ES-I3 (cell line): ENCODE measurements at regions not wholly inside any gene's neighbourhood (a gene's known extent, or its start where the extent isn't known, plus 50 kb on each side); places are given as distances from the start of the nearest gene placed in this dataset.
"Not testable (repeated sequence)": the region's sequence is repeated elsewhere in the genome, so short reads cannot be mapped to it uniquely, and the experiment has no call there.

ENCODE experiments used
- H3K36me3 ChIP-seq: 2 replicates; pipeline ENCODE4 v1.6.1; 2013; ENCODE audit warnings: mild to moderate bottlenecking, low read length, control low read depth, moderate library complexity; ENCODE audit not compliant: insufficient read depth
- H3K4me1 ChIP-seq: 2 replicates; pipeline ENCODE4 v1.6.1; 2013; ENCODE audit warnings: mild to moderate bottlenecking, control low read depth, low read length; ENCODE audit not compliant: insufficient read depth
- H3K9ac ChIP-seq: 2 replicates; pipeline ENCODE4 v1.6.1; 2013; ENCODE audit warnings: low read depth, mild to moderate bottlenecking, low read length, moderate library complexity
- H3K9me3 ChIP-seq: 2 replicates; pipeline ENCODE4 v1.6.1; 2013; ENCODE audit warnings: mild to moderate bottlenecking, low read length, moderate library complexity; ENCODE audit not compliant: control insufficient read depth, insufficient read depth

DNA sequence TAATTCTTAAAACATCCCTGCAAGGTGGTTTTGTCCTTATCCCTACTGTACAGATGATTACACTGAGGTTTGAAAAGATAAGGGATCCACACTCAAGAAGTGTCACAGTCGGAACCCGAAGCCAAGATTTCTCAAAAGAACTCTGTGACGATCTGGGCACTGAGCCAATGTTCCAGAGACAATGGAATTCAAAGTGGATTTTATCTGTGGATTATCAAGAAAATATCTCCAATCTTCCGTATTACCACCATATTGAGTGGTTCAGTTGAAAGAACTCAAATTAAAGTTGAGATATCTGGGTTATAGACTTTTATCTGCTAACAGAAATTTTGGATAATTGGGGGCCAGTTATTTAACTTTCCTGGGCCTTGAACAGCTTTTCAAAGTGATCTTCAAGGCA, 100.0 kb upstream of the GRAMD1B start:
- no peaks in the 10 kb centered on the region for H3K9me3 ChIP-seq
- H3K4me1 ChIP-seq, result no peaks in the 10 kb centered on the region
- no peaks in the 10 kb centered on the region for H3K36me3 ChIP-seq
- no peak overlapping the region for H3K9ac ChIP-seq

DNA sequence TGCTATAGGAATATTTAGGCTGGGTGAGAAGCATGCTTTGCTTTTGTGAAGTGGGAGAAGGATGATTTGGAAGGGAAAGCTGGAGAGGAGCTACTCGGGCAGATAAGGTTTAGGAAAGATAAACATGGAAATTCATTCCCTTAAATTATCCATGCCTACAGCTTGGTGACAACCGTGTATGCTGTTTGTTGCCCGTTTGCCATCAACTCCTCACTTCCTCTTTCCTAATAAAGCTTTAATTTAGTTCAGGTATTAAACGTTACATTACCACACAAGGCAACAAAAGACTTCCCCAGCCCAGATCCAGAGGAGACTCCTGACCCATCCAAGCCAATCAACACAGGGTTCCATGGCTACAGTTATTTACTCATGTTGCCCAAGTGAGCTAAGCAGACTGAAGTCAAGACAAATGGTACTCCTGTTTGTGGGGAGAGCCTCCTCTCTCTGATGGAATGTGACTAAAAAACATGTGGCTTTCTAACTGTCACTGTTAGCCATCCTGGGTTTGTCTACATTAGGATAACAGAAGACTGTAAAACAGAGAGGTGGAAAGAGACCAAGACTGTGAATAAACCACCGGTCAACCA, 101.7 kb upstream of the GRAMD1B start:
- Histone ChIP-seq H3K36me3 (no peaks in the 10 kb centered on the region), H3K9ac (no peak overlapping the region), H3K9me3 (no peaks in the 10 kb centered on the region), H3K4me1 (no peaks in the 10 kb centered on the region)

DNA sequence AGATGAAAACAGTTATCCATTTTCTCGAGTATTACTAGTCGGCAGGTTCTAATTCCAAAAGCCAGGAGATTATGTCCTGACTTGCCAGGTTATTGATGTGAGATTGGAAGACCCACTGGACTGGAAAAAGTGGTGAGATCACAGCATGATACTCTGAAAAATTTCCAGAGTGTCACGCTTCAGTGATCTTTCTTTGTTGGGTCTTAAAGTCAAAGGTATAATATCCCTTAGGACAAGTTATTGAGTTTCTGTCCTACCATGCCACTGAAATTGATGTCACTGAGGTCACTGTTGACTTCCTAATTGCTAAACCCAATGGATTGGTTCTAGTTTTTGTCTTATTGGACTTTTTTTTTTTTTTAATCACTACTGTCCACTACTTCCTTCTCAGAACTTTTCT, 104.5 kb upstream of the GRAMD1B start:
- H3K36me3 ChIP-seq, result no peaks in the 10 kb centered on the region
- no peak overlapping the region for H3K9ac ChIP-seq
- no peaks in the 10 kb centered on the region for H3K4me1 ChIP-seq
- no peaks in the 10 kb centered on the region for H3K9me3 ChIP-seq

DNA sequence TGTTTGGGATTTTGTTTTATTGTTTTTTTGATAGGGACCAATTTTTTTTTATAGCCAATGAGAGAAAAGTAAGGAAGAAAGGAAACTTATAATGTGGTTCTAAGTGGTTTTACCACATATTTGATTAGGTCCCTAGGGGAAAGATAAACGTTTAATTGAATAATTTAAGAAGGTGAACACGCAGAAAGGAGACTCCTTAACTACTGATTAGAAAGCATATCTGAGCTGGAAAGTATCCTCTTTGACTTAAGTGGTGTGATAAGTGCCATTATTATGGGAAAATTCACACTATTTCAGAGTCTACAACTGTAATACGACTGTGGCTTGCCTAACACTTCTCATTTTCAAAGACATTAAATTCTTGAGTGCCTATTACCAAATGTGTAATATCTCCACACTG, 106.5 kb upstream of the GRAMD1B start:
- Histone ChIP-seq H3K36me3 (no peaks in the 10 kb centered on the region), H3K9me3 (no peaks in the 10 kb centered on the region), H3K4me1 (no peaks in the 10 kb centered on the region), H3K9ac (no peak overlapping the region)

DNA sequence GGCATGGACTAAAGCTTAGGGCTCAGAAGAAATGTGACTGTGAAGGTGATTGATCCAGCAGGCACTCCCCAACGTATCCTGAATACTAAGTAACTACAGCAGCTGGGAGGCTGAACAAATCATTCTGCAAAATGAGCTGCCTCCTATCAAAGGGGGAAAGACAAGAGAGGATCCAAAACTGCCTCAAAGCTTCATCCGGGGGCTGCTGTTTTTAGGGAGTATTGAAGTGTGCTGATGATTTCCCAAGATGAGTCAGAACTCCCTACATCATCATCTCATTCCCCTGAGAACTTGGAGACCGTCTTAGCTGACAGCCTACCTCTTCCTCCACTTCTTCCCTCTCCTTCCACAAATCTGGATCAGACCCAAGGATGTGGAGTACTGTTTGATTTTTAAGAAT, 108.4 kb upstream of the GRAMD1B start:
- no peaks in the 10 kb centered on the region for H3K4me1 ChIP-seq
- no peaks in the 10 kb centered on the region for H3K36me3 ChIP-seq
- H3K9me3 ChIP-seq, result no peaks in the 10 kb centered on the region
- H3K9ac ChIP-seq, result no peak overlapping the region

DNA sequence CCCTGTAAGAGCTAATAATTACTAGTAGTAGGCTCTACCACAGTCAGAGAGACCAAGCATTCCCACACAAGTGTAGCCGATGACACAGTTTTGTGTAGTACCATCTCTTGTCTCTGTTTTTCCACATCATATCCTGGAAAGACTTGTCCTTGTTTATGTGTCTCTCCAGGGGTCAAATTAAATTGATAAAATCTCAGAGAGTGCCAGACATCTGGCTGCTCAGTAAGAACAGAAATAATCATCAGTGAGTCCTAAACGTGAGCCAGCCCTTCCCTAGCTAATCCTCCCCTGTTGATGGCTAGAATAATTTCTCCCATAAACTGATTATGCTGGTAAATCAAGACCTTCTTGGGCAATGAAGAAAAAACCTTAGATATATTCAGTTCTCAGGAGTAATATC, 111.4 kb upstream of the GRAMD1B start:
- peaks cover 10% of the 10 kb centered on the region; the same call in 1 of the 2 replicates for H3K4me1 ChIP-seq
- no peaks in the 10 kb centered on the region for H3K9me3 ChIP-seq
- no peaks in the 10 kb centered on the region for H3K36me3 ChIP-seq
- H3K9ac ChIP-seq, result no peak overlapping the region

DNA sequence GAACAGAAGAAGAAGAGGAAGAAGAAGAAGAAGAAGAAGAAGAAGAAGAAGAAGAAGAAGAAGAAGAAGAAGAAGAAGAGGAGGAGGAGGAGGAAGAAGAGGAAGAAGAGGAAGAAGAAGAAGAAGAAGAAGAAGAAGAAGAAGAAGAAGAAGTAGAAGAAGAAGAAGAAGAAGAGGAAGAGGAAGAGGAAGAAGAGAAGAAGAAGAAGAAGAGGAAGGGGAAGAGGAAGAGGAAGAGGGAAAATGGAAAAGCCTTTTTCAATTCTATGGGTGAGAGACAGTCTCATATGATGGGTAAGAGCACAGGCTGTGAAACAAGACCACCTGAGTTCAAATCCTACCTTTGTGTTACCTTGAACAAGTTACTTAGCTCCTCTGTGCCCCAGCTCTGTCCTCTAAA, 111.9 kb upstream of the GRAMD1B start:
- H3K9ac ChIP-seq, H3K36me3 ChIP-seq, H3K9me3 ChIP-seq: not testable (repeated sequence)
- peaks cover 13% of the 10 kb centered on the region for H3K4me1 ChIP-seq

DNA sequence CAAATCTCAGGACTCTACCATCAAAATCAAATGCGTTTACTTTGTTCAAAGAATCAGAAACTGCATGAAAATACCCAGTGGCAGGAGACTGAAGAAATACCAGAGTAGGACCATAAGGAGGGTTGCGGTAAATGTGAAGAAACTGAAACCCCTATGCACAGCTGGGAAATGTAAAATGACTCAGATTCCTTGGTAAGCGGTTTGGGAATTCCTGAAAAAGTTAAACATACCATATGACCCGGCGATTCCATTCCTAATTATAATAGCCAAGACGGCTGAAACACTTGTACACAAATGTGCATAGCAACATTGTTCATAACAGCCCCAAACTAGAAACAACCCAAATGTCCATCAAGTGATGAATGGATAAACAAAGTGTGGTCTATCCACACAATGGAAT, 114.1 kb upstream of the GRAMD1B start:
- H3K9me3 ChIP-seq, result no peaks in the 10 kb centered on the region

GRCh38 chr11:123314972-123315371, 115.1 kb upstream of the GRAMD1B start:
- Histone ChIP-seq H3K36me3 (no peaks in the 10 kb centered on the region), H3K9me3 (no peaks in the 10 kb centered on the region), H3K4me1 (peaks cover 22% of the 10 kb centered on the region), H3K9ac (no peak overlapping the region)

More for the DNA sequence above, 114.1 kb upstream of the GRAMD1B start:
- H3K4me1 ChIP-seq, result peaks cover 22% of the 10 kb centered on the region
- no peak overlapping the region for H3K9ac ChIP-seq
- H3K36me3 ChIP-seq, result no peaks in the 10 kb centered on the region

DNA sequence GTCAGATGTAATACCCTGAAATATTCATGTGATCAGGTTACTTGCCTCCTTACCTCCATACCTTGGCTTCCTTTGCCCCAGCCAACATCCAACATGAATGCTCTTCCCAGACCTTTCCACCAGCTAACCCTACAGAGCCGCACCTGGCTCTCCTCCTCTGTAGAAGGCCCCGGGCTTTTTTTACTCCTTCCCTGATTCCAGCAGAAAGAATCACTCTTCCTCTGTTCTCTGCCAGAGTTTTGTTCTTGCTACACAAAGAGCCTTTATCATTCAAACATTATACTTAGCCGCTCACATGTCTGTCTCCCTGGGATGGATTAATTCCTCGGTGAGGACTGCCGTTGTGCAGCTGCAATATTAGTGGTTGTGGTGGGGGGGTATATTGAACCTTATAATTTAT, 116.8 kb upstream of the GRAMD1B start:
- Histone ChIP-seq H3K9ac (no peak overlapping the region), H3K4me1 (peaks cover 23% of the 10 kb centered on the region)

DNA sequence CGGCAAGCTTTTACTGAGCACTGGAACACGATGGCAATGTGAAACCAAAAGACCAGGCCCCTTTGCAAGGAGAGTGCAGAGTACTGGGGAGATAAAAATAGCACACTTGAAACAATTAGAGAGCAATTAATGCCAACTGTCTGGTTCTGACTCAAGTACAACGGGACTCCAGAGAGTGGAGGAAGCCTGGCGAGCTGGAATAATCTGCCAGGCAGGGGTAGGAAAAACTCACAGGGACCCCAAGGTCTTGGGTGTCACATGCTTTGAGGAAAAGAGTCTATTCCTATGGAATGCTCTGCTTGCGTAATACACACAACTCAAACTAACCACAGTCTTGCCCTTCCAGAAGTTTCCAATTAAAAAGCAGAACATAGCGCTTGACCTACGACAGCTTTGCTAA, 113.0 kb upstream of the CLMP start:
- H3K9me3 ChIP-seq, result no peaks in the 10 kb centered on the region
- H3K36me3 ChIP-seq, result no peaks in the 10 kb centered on the region
- no peak overlapping the region for H3K9ac ChIP-seq
- peaks cover 29% of the 10 kb centered on the region for H3K4me1 ChIP-seq

More for the DNA sequence above, 116.8 kb upstream of the GRAMD1B start:
- no peaks in the 10 kb centered on the region for H3K9me3 ChIP-seq
- no peaks in the 10 kb centered on the region for H3K36me3 ChIP-seq

- Histone ChIP-seq H3K4me1 (peaks cover 26% of the 10 kb centered on the region), H3K9me3 (no peaks in the 10 kb centered on the region), H3K36me3 (no peaks in the 10 kb centered on the region), H3K9ac (no peak overlapping the region)
Measured at GRCh38 chr11:123307276-123307675, 112.2 kb upstream of the CLMP start.

DNA sequence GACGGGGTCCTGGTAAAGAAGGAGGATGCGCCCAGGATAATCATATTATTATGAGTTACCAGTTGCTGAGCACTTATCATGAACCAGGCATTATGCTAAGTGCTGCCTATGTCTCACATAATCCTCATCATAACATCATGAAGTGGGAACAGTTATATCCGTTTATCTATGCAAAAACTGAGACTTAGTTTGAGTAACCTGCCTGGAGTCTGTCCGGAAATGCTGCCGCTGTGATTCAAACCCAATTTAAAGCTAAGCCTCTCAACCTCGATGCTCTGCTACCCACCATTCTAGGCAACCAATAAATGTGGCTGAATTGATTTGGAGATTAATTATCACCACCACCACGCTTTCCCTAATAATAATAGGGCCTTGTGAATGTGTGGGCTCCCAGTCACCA, 111.5 kb upstream of the CLMP start:
- no peaks in the 10 kb centered on the region for H3K9me3 ChIP-seq
- peaks cover 26% of the 10 kb centered on the region for H3K4me1 ChIP-seq
- no peak overlapping the region for H3K9ac ChIP-seq
- H3K36me3 ChIP-seq, result no peaks in the 10 kb centered on the region

DNA sequence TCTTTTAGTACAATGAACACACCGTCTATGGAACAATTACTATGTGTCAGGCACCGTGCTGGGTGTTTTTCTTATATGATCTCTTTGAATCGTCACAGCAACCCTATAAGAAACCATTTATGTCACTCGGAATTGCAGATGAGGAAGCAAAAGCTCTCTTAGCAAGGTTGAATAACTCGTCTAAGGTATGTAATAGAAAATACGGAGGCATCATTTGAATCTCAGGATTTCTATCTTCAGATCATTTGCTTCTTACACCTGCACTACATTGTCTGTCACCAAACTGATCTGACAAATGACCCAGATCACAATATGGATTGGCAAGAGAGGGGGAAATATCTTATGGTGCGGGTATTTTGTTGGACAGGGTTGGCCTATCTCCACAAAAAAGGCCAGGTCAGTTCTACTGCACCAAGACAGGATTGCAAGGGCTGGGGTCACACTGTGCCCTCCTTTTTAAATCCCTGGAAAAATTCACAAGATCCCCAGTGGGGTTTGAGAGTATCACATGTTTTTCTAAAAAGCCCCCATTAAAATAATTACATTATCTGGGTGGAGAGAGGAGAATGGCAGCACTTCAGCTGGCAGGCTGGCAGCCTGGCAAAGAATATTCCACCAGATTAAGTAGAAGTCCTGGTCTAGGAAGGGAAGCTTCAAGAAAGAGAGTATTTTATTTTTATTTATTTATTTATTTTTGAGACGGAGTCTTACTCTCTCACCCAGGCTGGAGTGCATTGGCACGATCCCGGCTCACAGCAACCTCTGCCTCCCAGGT, 110.7 kb upstream of the CLMP start:
- Histone ChIP-seq H3K9me3 (no peaks in the 10 kb centered on the region), H3K4me1 (peaks cover 33% of the 10 kb centered on the region), H3K9ac (no peak overlapping the region), H3K36me3 (no peaks in the 10 kb centered on the region)

DNA sequence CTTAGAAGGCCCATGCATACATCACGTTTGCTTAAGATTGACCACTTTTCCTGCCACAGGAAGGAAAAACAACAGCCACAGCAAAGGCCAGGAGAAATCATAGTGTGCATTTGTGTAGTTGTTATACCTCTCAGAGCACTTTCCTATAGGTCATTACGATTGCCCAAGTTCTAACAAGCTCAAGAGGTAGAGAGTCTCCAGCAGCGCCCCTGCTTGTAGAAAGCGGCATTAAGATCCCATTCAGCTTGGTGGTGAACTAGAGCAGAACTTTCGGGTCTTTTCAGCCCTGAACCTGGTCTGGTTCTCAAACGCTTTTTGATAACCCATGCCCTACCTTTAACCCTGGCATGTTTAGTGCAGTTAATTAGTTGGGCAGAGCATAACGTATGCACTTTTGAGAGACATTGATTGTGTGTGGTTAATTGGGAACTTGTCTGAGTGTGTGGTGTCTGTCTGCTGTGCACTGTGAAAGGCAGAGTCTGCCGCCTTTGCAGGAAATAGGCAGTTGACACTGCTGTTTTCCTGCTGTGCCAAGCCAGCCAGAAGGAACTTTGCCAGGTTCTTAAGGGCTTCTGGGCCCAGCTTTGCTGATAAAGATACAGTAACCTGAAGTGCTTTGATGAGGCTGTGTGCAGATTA, 109.9 kb upstream of the CLMP start:
- H3K36me3 ChIP-seq, result no peaks in the 10 kb centered on the region
- no peaks in the 10 kb centered on the region for H3K9me3 ChIP-seq
- H3K4me1 ChIP-seq, result peaks cover 33% of the 10 kb centered on the region
- no peak overlapping the region for H3K9ac ChIP-seq
